Neural cell (in vitro differentiated cells): ENCODE measurements at regions not wholly inside any gene's neighbourhood (a gene's known extent, or its start where the extent isn't known, plus 50 kb on each side); places are given as distances from the start of the nearest gene placed in this dataset.

Source experiments
- POLR2AphosphoS5 ChIP-seq: IDR thresholded peaks from 2 replicates; pipeline ENCODE4 v1.6.1; 2012
- RAD21 ChIP-seq: fragments of 450-650 bp; conservative IDR thresholded peaks from 2 replicates; pipeline ENCODE4 v1.6.1; 2014; ENCODE audit warnings: antibody characterized with exemption, mild to moderate bottlenecking, moderate library complexity
- TF ChIP-seq, protein P1 (sequence below): fragments of 450-650 bp; IDR thresholded peaks from 2 replicates; pipeline ENCODE4 v1.5.1; 2014; ENCODE audit warnings: antibody characterized with exemption, mild to moderate bottlenecking, moderate library complexity; ENCODE audit not compliant: poor library complexity, severe bottlenecking
- TF ChIP-seq, protein P2 (sequence below): IDR thresholded peaks from 2 replicates; pipeline ENCODE4 v1.6.1; 2012; ENCODE audit warnings: borderline replicate concordance

DNA sequence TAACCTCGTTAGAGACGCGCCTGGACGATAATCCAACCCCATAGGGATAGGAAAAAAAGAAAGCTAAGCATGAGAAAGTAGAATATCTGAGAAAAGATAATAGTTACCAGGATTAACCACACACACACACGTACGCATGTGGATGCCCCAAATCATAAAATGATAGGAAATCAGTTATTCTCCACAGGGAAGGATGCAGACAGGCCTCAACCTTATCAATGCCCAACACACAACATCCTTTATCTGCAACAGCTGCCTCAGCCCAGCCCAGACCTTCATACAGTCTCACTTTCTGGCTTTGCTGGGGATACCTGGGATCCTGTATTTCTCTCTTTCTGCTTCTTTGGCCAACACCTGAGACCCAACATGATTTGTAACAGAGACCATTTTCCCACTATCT, 123.0 kb downstream of the NOC3L start:
- no peak for TF ChIP-seq POLR2AphosphoS5
- TF ChIP-seq RAD21, result no peak
- TF ChIP-seq, protein P1, sequence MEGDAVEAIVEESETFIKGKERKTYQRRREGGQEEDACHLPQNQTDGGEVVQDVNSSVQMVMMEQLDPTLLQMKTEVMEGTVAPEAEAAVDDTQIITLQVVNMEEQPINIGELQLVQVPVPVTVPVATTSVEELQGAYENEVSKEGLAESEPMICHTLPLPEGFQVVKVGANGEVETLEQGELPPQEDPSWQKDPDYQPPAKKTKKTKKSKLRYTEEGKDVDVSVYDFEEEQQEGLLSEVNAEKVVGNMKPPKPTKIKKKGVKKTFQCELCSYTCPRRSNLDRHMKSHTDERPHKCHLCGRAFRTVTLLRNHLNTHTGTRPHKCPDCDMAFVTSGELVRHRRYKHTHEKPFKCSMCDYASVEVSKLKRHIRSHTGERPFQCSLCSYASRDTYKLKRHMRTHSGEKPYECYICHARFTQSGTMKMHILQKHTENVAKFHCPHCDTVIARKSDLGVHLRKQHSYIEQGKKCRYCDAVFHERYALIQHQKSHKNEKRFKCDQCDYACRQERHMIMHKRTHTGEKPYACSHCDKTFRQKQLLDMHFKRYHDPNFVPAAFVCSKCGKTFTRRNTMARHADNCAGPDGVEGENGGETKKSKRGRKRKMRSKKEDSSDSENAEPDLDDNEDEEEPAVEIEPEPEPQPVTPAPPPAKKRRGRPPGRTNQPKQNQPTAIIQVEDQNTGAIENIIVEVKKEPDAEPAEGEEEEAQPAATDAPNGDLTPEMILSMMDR, result no peak
- TF ChIP-seq, protein P2, sequence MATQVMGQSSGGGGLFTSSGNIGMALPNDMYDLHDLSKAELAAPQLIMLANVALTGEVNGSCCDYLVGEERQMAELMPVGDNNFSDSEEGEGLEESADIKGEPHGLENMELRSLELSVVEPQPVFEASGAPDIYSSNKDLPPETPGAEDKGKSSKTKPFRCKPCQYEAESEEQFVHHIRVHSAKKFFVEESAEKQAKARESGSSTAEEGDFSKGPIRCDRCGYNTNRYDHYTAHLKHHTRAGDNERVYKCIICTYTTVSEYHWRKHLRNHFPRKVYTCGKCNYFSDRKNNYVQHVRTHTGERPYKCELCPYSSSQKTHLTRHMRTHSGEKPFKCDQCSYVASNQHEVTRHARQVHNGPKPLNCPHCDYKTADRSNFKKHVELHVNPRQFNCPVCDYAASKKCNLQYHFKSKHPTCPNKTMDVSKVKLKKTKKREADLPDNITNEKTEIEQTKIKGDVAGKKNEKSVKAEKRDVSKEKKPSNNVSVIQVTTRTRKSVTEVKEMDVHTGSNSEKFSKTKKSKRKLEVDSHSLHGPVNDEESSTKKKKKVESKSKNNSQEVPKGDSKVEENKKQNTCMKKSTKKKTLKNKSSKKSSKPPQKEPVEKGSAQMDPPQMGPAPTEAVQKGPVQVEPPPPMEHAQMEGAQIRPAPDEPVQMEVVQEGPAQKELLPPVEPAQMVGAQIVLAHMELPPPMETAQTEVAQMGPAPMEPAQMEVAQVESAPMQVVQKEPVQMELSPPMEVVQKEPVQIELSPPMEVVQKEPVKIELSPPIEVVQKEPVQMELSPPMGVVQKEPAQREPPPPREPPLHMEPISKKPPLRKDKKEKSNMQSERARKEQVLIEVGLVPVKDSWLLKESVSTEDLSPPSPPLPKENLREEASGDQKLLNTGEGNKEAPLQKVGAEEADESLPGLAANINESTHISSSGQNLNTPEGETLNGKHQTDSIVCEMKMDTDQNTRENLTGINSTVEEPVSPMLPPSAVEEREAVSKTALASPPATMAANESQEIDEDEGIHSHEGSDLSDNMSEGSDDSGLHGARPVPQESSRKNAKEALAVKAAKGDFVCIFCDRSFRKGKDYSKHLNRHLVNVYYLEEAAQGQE, result no peak
